NCI-H82 treated with DMSO at 0.1 percent for 48 hours (cell line): ENCODE measurements at regions not wholly inside any gene's neighbourhood (a gene's known extent, or its start where the extent isn't known, plus 50 kb on each side); places are given as distances from the start of the nearest gene placed in this dataset.

Experiments used
- DNase-seq: peaks from one replicate; lab custom pipeline; 2025; ENCODE audit not compliant: unreplicated experiment; lab: John Stamatoyannopoulos, UW

DNA sequence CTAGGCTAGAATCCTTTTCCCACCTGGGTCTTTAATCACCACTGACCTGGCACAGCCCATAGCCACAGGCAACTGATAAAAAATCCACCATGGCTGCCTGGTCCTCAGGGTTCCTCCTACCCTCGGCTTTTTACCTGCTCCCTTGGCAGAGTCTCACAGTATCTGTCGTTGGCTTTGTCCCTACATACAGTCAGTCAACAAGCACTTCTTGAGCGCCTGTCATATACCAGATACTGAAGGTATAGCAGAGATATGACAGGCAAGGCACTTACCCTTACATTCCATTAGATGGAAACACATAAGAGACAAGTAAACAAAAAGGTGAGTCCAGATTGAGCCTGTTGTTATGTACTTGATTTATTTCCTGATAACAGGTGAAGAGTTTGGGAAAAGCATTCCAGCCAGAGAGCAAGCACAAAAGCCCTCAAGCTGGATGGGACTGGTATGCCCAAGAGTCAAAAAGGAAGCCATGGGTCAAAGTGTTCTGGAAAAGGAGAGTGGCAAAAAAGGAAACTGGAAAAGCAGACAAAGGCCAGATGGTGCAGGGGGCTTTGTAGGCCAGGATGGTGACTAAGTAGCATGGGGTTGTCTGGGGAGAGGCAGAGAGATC is 247.0 kb downstream of the CHD9NB start:
- no peak for DNase-seq

- peak; percentile 32 for DNase-seq
These were observed 252.3 kb downstream of the CHD9NB start for GRCh38 chr16:52800432-52800831.

GRCh38 chr16:52799149-52799548 is 252.2 kb upstream of the TOX3 start:
- no peak for DNase-seq

- no peak for DNase-seq
These were observed 240.8 kb upstream of the TOX3 start for GRCh38 chr16:52787709-52788108.

DNA sequence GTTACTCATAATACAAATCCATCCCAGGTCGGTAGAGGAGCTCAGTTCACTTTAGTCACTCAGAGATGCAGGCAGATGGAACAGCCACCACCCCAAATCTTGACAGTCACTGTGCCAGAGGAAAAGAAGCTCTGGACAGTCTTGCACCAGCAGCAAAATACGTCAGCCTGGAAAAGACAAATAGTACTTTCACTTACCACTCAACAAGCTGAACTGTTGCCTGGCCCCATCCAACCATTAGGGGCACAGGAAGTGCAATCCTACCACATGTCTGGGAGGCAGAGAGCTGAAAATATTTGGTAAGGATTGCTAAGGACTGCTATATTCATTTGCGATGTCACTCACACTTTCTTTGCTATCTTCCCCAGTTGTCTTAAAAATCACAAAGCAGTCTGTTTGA is 239.1 kb upstream of the TOX3 start:
- DNase-seq = no peak

DNA sequence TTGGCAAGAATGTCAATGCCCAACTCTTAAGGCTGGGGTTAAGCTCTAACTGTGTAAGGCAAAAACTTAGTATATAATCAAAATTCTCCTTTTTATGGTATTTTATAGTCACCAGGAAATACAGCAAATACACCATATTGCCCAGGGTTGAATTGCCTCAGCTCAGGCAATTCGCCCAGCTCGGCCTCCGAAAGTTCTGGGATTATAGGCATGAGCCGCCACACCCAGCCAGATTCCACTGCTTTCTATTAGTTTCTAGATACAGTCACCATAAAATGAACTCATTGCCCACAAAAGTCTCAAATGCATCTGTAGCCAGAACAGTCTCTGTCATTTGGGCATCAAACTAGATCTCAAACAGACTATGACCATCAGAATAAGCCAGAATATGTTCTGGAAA is 238.7 kb upstream of the TOX3 start:
- DNase-seq = no peak

- no peak for DNase-seq
These were observed 236.7 kb upstream of the TOX3 start for GRCh38 chr16:52783616-52784015.

DNA sequence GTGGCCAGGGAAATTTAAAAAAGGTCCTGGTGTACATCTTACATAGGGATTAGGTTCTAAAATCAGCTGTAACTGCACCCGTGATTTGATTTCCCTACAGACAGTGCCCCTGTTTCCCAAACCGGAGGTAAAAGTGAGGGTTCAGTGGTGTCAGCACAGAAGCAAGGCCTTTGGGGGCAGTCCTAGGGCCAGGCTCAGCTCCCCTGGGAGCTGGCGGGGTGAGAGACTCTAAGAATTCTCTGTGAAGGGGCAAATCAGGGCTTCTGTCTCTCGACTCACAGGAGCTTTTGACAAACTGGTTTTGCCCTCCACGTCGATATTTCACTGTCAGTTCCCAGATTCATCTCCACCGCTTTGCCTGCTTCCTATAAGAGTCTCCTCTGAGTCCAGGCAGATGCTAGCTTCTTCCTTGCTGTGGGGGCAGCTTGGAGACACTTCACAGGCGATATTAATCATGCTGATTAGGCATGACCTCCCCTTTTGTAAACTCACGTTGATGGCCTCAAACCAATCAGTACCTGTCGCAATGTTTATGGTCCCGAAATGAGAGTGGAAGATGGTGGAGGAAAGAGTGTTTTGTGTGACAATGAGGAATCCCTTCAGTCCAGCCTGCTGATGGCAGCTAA is 234.2 kb upstream of the TOX3 start:
- DNase-seq = no peak

GRCh38 chr16:52773026-52773425 is 226.1 kb upstream of the TOX3 start:
- DNase-seq = peak; percentile 42

GRCh38 chr16:52770828-52771227 is 223.9 kb upstream of the TOX3 start:
- no peak for DNase-seq

DNA sequence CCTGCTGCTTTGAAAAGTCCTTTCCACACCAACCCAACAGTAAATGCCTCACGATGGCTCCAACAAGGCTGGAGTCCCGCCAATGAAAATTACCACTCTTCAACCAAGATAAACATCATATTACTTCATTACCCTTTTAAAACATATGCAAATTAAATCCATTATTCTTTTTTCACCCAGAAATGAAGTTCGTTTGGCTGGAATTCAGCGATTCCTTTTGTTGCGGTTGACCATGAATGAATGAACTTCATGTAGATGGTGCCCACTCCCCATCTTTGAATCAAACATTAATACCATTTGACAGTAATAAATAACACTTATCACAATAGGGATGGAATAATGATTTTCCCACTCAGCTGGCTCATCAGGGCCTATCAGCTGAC is 211.5 kb upstream of the TOX3 start:
- no peak for DNase-seq

DNA sequence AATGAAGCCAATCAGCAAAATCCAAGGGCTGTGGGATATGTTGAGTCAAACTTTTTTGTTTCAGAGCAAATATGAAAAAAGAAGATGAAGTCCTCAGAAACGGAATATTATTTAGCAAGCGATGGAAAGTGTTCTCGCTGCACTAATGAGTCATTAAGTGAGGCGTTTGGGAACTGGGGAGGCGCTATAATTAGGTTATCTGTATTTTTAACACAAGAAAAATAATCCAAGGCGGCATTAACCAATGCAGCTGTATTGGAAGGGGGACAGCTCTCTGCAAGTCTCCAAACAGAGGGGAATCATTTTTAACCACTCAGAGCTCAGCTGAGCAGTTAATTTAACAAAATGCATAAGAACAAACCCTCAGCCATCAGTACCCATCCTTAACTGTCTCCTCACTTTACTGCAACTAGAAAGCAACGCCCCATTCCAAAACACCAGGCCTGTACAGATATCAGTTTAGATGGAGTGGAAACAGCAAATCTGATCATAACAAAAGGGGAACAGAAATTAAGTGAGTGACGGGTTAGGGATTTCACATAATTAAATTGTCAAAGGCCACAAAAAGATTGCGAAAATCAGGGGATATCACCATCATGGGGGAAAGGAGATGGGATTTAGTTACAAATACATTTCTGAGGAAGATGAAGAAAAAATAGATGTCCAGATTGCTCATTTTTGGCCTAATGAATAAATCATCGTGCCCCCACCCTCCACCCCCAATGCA is 211.0 kb upstream of the TOX3 start:
- DNase-seq = no peak

DNA sequence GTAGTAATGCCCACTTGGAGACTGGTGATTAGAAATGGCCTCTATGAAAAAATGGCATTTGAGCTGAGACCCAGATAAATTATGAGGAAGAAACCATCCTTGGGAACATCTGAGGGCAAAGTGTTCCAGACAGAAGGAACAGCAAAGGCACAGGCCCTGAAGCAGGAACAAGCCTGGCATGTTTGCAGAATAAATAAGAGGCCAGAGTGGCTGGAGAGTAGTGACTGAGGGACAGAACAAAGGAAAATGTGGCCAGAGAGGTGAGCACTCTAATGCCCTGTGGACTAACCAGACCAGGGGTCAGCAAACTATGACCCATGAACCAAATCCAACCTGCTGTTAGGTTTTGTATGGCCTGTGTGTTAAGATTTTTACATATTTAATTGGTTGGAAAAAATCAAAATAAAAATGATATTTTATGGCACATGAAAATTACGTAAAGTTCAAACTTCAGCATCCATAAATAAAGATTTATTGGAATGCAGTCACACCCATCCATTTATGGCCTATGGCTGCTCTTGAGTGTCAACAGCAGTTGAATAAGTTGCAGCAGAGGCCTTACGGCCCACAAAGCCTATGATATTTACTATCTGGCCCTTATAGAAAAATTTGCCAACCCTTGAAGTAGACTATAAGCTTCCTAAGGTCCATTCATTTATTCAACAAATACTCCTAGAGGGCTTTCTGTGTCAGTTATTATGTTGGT is 210.0 kb upstream of the TOX3 start:
- no peak for DNase-seq

DNA sequence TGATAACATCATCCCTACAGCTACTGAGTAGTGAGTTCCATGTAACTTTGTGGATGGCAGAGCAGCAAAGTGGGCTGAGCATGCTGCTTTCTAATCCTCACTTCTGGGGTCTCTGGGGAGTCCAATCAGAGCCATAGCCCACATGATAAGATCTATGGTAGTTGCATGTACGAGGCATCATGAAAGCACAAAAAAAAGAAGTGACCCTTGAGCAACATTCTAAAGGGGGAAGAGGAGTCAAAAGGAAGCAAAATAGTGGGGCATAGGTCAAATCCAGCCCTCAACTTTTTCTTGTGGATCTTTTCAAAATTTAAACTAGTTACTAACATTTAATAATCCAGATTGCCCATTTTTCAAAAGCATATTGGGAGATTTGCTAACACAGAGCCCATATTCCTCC is 208.5 kb upstream of the TOX3 start:
- no peak for DNase-seq

DNA sequence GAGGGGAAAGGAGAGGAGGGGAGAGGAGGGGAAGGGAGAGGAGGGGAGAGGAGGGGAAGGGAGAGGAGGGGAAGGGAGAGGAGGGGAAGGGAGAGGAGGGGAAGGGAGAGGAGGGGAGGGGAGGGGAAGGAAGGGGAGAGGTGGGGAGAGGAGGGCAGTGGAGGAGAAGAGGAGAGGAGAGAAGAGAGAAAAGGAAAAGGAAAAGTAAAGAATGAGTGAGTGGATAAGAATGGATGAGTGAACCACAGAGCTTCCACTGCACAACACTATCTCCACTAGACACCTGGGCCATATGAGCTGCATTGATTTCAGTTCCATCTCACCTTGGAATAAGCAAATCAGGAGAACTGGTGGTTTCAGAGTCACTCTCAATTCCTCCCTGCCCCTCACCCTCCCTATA is 204.1 kb upstream of the TOX3 start:
- DNase-seq = no peak

DNA sequence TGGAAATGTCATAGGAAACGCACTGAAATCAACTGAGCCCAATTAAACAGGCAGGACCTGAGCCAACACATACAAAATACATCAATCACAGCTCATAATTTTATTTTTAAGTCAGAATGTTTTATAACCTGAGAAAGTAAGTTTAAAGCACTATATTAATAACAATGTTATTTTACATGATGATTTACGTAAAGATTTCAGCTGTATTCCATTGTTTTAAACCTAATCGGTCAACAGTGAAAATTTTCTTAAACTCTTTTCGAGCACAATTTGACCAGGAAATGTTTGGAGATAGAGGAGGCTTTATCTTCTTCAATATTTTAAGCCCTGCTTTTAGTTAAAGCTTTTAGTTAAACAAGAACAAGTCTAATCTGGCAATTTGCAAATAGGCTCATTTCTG is 201.8 kb upstream of the TOX3 start:
- no peak for DNase-seq

DNA sequence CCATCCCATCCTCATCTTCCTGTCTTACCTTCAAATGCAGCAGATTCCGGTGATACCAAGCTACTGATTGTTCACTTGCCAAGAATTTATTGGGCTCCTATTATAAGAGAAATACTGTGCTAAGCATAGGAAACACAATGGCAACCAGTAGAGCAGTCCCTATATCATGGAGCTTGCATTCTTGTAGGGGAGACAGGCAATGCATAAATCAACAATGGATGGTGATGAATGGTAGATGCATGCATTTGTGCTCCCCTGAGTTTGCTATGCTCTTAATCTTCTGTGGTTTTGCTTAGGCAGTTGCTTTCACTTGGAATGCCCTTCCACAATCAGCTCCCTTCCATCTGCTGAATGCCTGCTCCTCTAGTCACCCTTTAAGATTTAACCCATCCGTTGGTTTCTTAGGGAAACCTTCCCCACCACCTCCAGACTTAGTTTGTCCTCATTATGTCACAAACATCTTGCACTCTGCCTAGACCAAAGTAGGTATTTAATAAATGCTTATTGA is 200.2 kb upstream of the TOX3 start:
- DNase-seq = no peak

- no peak for DNase-seq
These were observed 196.8 kb upstream of the TOX3 start for GRCh38 chr16:52743707-52744106.

- DNase-seq = no peak
These were observed 195.7 kb upstream of the TOX3 start for GRCh38 chr16:52742608-52743170.

DNA sequence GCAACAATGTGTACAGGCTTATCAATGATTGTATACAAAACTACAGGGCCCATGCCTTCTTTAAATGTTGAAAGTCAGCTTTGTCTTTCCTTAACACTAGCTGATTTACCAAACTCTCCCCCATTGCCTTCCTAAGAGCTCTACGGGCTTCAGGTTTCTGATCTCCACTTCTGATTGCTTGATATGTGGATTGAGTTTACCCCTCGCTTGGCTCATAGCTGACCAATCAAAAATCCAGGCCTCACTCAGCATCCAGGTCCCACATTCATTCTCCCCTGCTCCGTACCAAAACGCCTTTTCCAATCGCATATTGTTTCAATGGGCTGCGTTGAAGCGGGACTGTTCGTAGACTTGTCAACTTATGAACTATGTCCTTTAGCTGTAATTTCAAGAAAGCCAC is 195.1 kb upstream of the TOX3 start:
- DNase-seq = no peak

DNA sequence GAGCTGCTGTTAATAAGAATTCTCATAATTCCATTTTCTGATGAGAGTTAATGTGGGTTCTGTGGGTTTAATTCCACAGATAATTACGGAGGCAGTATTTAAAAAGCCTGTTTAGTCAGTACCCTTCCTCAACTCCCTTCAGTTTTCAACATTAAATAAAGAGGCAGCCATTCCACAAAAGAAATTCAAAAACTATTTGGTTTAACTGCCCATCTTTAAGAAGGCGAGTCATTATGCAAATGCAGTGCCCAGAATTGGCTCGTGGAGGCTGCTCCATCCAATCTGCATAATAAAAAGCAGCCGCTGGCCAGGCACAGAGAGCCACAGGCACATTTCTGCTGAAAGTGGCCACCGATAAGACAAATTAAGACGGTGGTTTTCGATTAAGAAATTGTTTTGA is 194.4 kb upstream of the TOX3 start:
- DNase-seq = no peak
